ENCODE measurements at regions not wholly inside any gene's neighbourhood (a gene's known extent, or its start where the extent isn't known, plus 50 kb on each side); places are given as distances from the start of the nearest gene placed in this dataset.
"Not testable (repeated sequence)": the region's sequence is repeated elsewhere in the genome, so short reads cannot be mapped to it uniquely, and the experiment has no call there.

- no peaks in the 10 kb centered on the region for H3K4me1 ChIP-seq (ENCODE audit: control insufficient read depth, insufficient read depth, low read length, poor library complexity, severe bottlenecking)
- no peaks in the 10 kb centered on the region for H3K27me3 ChIP-seq (replicated peaks; ENCODE audit: control insufficient read depth, insufficient read depth, low read length, poor library complexity, severe bottlenecking)
- H3K27ac ChIP-seq (ENCODE audit: insufficient read depth, low read length, poor library complexity, severe bottlenecking): no peak overlapping the region
- H3K4me3 ChIP-seq (ENCODE audit: insufficient read depth, low read depth, low read length, poor library complexity, severe bottlenecking): no peak overlapping the region
- no peaks in the 10 kb centered on the region for H3K9me3 ChIP-seq (ENCODE audit: control insufficient read depth, low read length)
- no peak for DNase-seq
- no peaks in the 10 kb centered on the region for H3K36me3 ChIP-seq (ENCODE audit: control insufficient read depth, insufficient read depth, low read length)
Observed at GRCh38 chr12:97701901-97702300, 239.3 kb downstream of the RMST start.

- Histone ChIP-seq H3K4me3 (ENCODE audit: insufficient read depth, low read depth, low read length, poor library complexity, severe bottlenecking) (no peak overlapping the region), H3K36me3 (ENCODE audit: control insufficient read depth, insufficient read depth, low read length) (no peaks in the 10 kb centered on the region), H3K9me3 (ENCODE audit: control insufficient read depth, low read length) (no peaks in the 10 kb centered on the region), H3K4me1 (ENCODE audit: control insufficient read depth, insufficient read depth, low read length, poor library complexity, severe bottlenecking) (no peaks in the 10 kb centered on the region), H3K27me3 (replicated peaks; ENCODE audit: control insufficient read depth, insufficient read depth, low read length, poor library complexity, severe bottlenecking) (no peaks in the 10 kb centered on the region), H3K27ac (ENCODE audit: insufficient read depth, low read length, poor library complexity, severe bottlenecking) (no peak overlapping the region)
- no peak for DNase-seq
Observed at GRCh38 chr12:97711392-97711791, 248.8 kb downstream of the RMST start.

GRCh38 chr12:97713270-97713669 is 250.7 kb downstream of the RMST start:
- no peak overlapping the region for H3K4me3 ChIP-seq (ENCODE audit: insufficient read depth, low read depth, low read length, poor library complexity, severe bottlenecking)
- H3K27me3 ChIP-seq (replicated peaks; ENCODE audit: control insufficient read depth, insufficient read depth, low read length, poor library complexity, severe bottlenecking): no peaks in the 10 kb centered on the region
- DNase-seq: no peak
- no peaks in the 10 kb centered on the region for H3K4me1 ChIP-seq (ENCODE audit: control insufficient read depth, insufficient read depth, low read length, poor library complexity, severe bottlenecking)
- no peaks in the 10 kb centered on the region for H3K36me3 ChIP-seq (ENCODE audit: control insufficient read depth, insufficient read depth, low read length)
- H3K27ac ChIP-seq (ENCODE audit: insufficient read depth, low read length, poor library complexity, severe bottlenecking): no peak overlapping the region
- H3K9me3 ChIP-seq (ENCODE audit: control insufficient read depth, low read length): no peaks in the 10 kb centered on the region

- H3K9me3 ChIP-seq (ENCODE audit: control insufficient read depth, low read length): no peaks in the 10 kb centered on the region
- no peak for DNase-seq
- no peak overlapping the region for H3K27ac ChIP-seq (ENCODE audit: insufficient read depth, low read length, poor library complexity, severe bottlenecking)
- no peaks in the 10 kb centered on the region for H3K27me3 ChIP-seq (replicated peaks; ENCODE audit: control insufficient read depth, insufficient read depth, low read length, poor library complexity, severe bottlenecking)
- no peaks in the 10 kb centered on the region for H3K36me3 ChIP-seq (ENCODE audit: control insufficient read depth, insufficient read depth, low read length)
- no peak overlapping the region for H3K4me3 ChIP-seq (ENCODE audit: insufficient read depth, low read depth, low read length, poor library complexity, severe bottlenecking)
- no peaks in the 10 kb centered on the region for H3K4me1 ChIP-seq (ENCODE audit: control insufficient read depth, insufficient read depth, low read length, poor library complexity, severe bottlenecking)
Observed at GRCh38 chr12:97714107-97714563, 251.5 kb downstream of the RMST start.

- H3K36me3 ChIP-seq (ENCODE audit: control insufficient read depth, insufficient read depth, low read length): no peaks in the 10 kb centered on the region
- H3K27ac ChIP-seq (ENCODE audit: insufficient read depth, low read length, poor library complexity, severe bottlenecking): no peak overlapping the region
- H3K9me3 ChIP-seq (ENCODE audit: control insufficient read depth, low read length): no peaks in the 10 kb centered on the region
- no peaks in the 10 kb centered on the region for H3K27me3 ChIP-seq (replicated peaks; ENCODE audit: control insufficient read depth, insufficient read depth, low read length, poor library complexity, severe bottlenecking)
- no peaks in the 10 kb centered on the region for H3K4me1 ChIP-seq (ENCODE audit: control insufficient read depth, insufficient read depth, low read length, poor library complexity, severe bottlenecking)
- H3K4me3 ChIP-seq (ENCODE audit: insufficient read depth, low read depth, low read length, poor library complexity, severe bottlenecking): no peak overlapping the region
- no peak for DNase-seq
Observed at GRCh38 chr12:97716356-97716755, 253.8 kb downstream of the RMST start.

- not testable (repeated sequence) for H3K36me3 ChIP-seq (ENCODE audit: control insufficient read depth, insufficient read depth, low read length); DNase-seq; H3K4me3 ChIP-seq (ENCODE audit: insufficient read depth, low read depth, low read length, poor library complexity, severe bottlenecking); H3K4me1 ChIP-seq (ENCODE audit: control insufficient read depth, insufficient read depth, low read length, poor library complexity, severe bottlenecking); H3K27ac ChIP-seq (ENCODE audit: insufficient read depth, low read length, poor library complexity, severe bottlenecking); H3K9me3 ChIP-seq (ENCODE audit: control insufficient read depth, low read length); H3K27me3 ChIP-seq (replicated peaks; ENCODE audit: control insufficient read depth, insufficient read depth, low read length, poor library complexity, severe bottlenecking)
Observed at GRCh38 chr12:97723801-97724200, 261.2 kb downstream of the RMST start.

- no peak overlapping the region for H3K27ac ChIP-seq (ENCODE audit: insufficient read depth, low read length, poor library complexity, severe bottlenecking)
- no peak for DNase-seq
Observed at GRCh38 chr12:97745406-97746101, 282.9 kb downstream of the RMST start.

GRCh38 chr12:97748298-97748697 is 285.7 kb downstream of the RMST start:
- H3K4me1 ChIP-seq (ENCODE audit: control insufficient read depth, insufficient read depth, low read length, poor library complexity, severe bottlenecking): no peaks in the 10 kb centered on the region
- no peaks in the 10 kb centered on the region for H3K36me3 ChIP-seq (ENCODE audit: control insufficient read depth, insufficient read depth, low read length)
- no peak overlapping the region for H3K4me3 ChIP-seq (ENCODE audit: insufficient read depth, low read depth, low read length, poor library complexity, severe bottlenecking)
- no peak for DNase-seq
- H3K27ac ChIP-seq (ENCODE audit: insufficient read depth, low read length, poor library complexity, severe bottlenecking): no peak overlapping the region
- no peaks in the 10 kb centered on the region for H3K9me3 ChIP-seq (ENCODE audit: control insufficient read depth, low read length)
- no peaks in the 10 kb centered on the region for H3K27me3 ChIP-seq (replicated peaks; ENCODE audit: control insufficient read depth, insufficient read depth, low read length, poor library complexity, severe bottlenecking)

More at GRCh38 chr12:97745406-97746101, 282.9 kb downstream of the RMST start:
- Histone ChIP-seq H3K9me3 (ENCODE audit: control insufficient read depth, low read length) (no peaks in the 10 kb centered on the region), H3K27me3 (replicated peaks; ENCODE audit: control insufficient read depth, insufficient read depth, low read length, poor library complexity, severe bottlenecking) (no peaks in the 10 kb centered on the region), H3K4me3 (ENCODE audit: insufficient read depth, low read depth, low read length, poor library complexity, severe bottlenecking) (no peak overlapping the region), H3K36me3 (ENCODE audit: control insufficient read depth, insufficient read depth, low read length) (no peaks in the 10 kb centered on the region), H3K4me1 (ENCODE audit: control insufficient read depth, insufficient read depth, low read length, poor library complexity, severe bottlenecking) (no peaks in the 10 kb centered on the region)

- no peak overlapping the region for H3K4me3 ChIP-seq (ENCODE audit: insufficient read depth, low read depth, low read length, poor library complexity, severe bottlenecking)
- H3K27ac ChIP-seq (ENCODE audit: insufficient read depth, low read length, poor library complexity, severe bottlenecking): no peak overlapping the region
- DNase-seq: no peak
- no peaks in the 10 kb centered on the region for H3K36me3 ChIP-seq (ENCODE audit: control insufficient read depth, insufficient read depth, low read length)
- no peaks in the 10 kb centered on the region for H3K27me3 ChIP-seq (replicated peaks; ENCODE audit: control insufficient read depth, insufficient read depth, low read length, poor library complexity, severe bottlenecking)
- H3K9me3 ChIP-seq (ENCODE audit: control insufficient read depth, low read length): no peaks in the 10 kb centered on the region
- no peaks in the 10 kb centered on the region for H3K4me1 ChIP-seq (ENCODE audit: control insufficient read depth, insufficient read depth, low read length, poor library complexity, severe bottlenecking)
Observed at GRCh38 chr12:97751704-97752103, 289.1 kb downstream of the RMST start.

- Histone ChIP-seq H3K4me3 (ENCODE audit: insufficient read depth, low read depth, low read length, poor library complexity, severe bottlenecking) (no peak overlapping the region), H3K9me3 (ENCODE audit: control insufficient read depth, low read length) (no peaks in the 10 kb centered on the region), H3K27ac (ENCODE audit: insufficient read depth, low read length, poor library complexity, severe bottlenecking) (no peak overlapping the region), H3K36me3 (ENCODE audit: control insufficient read depth, insufficient read depth, low read length) (no peaks in the 10 kb centered on the region), H3K4me1 (ENCODE audit: control insufficient read depth, insufficient read depth, low read length, poor library complexity, severe bottlenecking) (no peaks in the 10 kb centered on the region), H3K27me3 (replicated peaks; ENCODE audit: control insufficient read depth, insufficient read depth, low read length, poor library complexity, severe bottlenecking) (no peaks in the 10 kb centered on the region)
- DNase-seq: no peak
Observed at GRCh38 chr12:97752129-97752528, 289.5 kb downstream of the RMST start.

Measured in effector memory CD4-positive, alpha-beta T cell (primary cell).